CD4-positive, alpha-beta T cell (primary cell): ENCODE measurements at regions not wholly inside any gene's neighbourhood (a gene's known extent, or its start where the extent isn't known, plus 50 kb on each side); places are given as distances from the start of the nearest gene placed in this dataset.

Experiments used
- ATAC-seq: fragments of 200-7000 bp; cut with Tn5 transposase; one replicate; pipeline ENCODE4 v1.10.0; 2022; ENCODE audit warnings: mild to moderate bottlenecking; ENCODE audit not compliant: poor library complexity
- CTCF ChIA-PET: fragments of 350-600 bp; sonication (Branson Sonifier 250); formaldehyde crosslinking; loops from one replicate; lab custom pipeline; 2021; ENCODE audit warnings: antibody characterized with exemption, inconsistent platforms; lab: Charles Lee
- POLR2A ChIA-PET: fragments of 350-600 bp; sonication (Branson Sonifier 250); formaldehyde crosslinking; loops from one replicate; lab custom pipeline; 2021; ENCODE audit warnings: antibody characterized with exemption, inconsistent platforms; lab: Charles Lee
- DNase-seq, 14 experiments: peaks; one replicate each; pipeline ENCODE4 v3.0.0-alpha.2; 2013 to 2020; ENCODE audit warnings: mixed read lengths in 2 of 14
- H3K27ac ChIP-seq, 2 donors: one replicate each; pipeline versions ENCODE4 v1.5.1 to v1.7.0; 2013; ENCODE audit warnings: low read length in 2 of 2, low read depth in 1 of 2, mild to moderate bottlenecking in 1 of 2
- H3K27me3 ChIP-seq, 2 experiments: 1 replicate in 1 of 2; 2 replicates in 1 of 2; pipeline versions ENCODE4 v1.6.1 to v1.7.0; 2013; ENCODE audit warnings: low read length in 2 of 2, control low read depth in 1 of 2, mild to moderate bottlenecking in 1 of 2, moderate library complexity in 1 of 2; ENCODE audit not compliant: insufficient read depth in 2 of 2, control insufficient read depth in 1 of 2
- H3K36me3 ChIP-seq: one replicate; pipeline ENCODE4 v1.6.1; 2013; ENCODE audit warnings: low read length, control low read depth; ENCODE audit not compliant: insufficient read depth
- H3K4me1 ChIP-seq: one replicate; pipeline ENCODE4 v1.6.1; 2013; ENCODE audit warnings: low read length, control low read depth; ENCODE audit not compliant: insufficient read depth
- H3K4me3 ChIP-seq: one replicate; pipeline ENCODE4 v1.5.1; 2013; ENCODE audit warnings: mild to moderate bottlenecking, low read length, moderate library complexity
- H3K9me3 ChIP-seq, 2 experiments: 1 replicate in 1 of 2; 2 replicates in 1 of 2; pipeline versions ENCODE4 v1.6.1 to v1.7.0; 2013; ENCODE audit warnings: low read length in 2 of 2, mild to moderate bottlenecking in 2 of 2, control low read depth in 1 of 2, moderate library complexity in 1 of 2; ENCODE audit not compliant: control insufficient read depth in 1 of 2, insufficient read depth in 1 of 2
- H3K27ac Mint-ChIP-seq: one replicate; pipeline ENCODE4 v1.8.0; 2020; ENCODE audit warnings: mixed read lengths
- H3K27me3 Mint-ChIP-seq: one replicate; pipeline ENCODE4 v1.8.0; 2021; ENCODE audit warnings: mixed read lengths
- H3K36me3 Mint-ChIP-seq: one replicate; pipeline ENCODE4 v1.8.0; 2021; ENCODE audit warnings: low read depth, mixed read lengths
- H3K4me1 Mint-ChIP-seq: one replicate; pipeline ENCODE4 v1.8.0; 2021; ENCODE audit warnings: low read depth, mixed read lengths
- H3K4me3 Mint-ChIP-seq: one replicate; pipeline ENCODE4 v1.8.0; 2020; ENCODE audit warnings: mild to moderate bottlenecking, mixed read lengths
- H3K9me3 Mint-ChIP-seq: one replicate; pipeline ENCODE4 v1.8.0; 2020; ENCODE audit warnings: mixed read lengths
- CTCF ChIP-seq: fragments of 200-600 bp; IDR thresholded peaks from one replicate; pipeline ENCODE4 v1.8.0; 2022; ENCODE audit warnings: antibody characterized with exemption, mild to moderate bottlenecking
- intact Hi-C, 2 experiments: fragments of 100-400 bp; cut with DNase I in 1 of 2; cut with micrococcal nuclease in 1 of 2; formaldehyde crosslinking; loops; one replicate each; pipeline versions ENCODE4 v1.15.1 to v1.9.0; 2023 to 2025; cut with DNase I, micrococcal nuclease

- Mint-ChIP-seq H3K4me1 (no peaks in the 10 kb centered on the region), H3K36me3 (no peaks in the 10 kb centered on the region), H3K4me3 (no peak overlapping the region), H3K27me3 (no peaks in the 10 kb centered on the region), H3K27ac (no peak overlapping the region), H3K9me3 (no peaks in the 10 kb centered on the region)
- H3K36me3 ChIP-seq, result no peaks in the 10 kb centered on the region
- POLR2A ChIA-PET, result no interaction called here
- no peaks in the 10 kb centered on the region for H3K27me3 ChIP-seq
- CTCF ChIA-PET, result no interaction called here
- no peak for DNase-seq
- intact Hi-C loops, result no loop called here
- no peak for TF ChIP-seq CTCF
- H3K4me3 ChIP-seq, result no peak overlapping the region
- ATAC-seq, result no peak
- H3K9me3 ChIP-seq, result peaks cover 0 to 4% of the 10 kb centered on the region in 2 experiments
- no peaks in the 10 kb centered on the region for H3K4me1 ChIP-seq
- no peak overlapping the region for H3K27ac ChIP-seq
These were observed 95.5 kb upstream of the UBE3A start for GRCh38 chr15:25534293-25534692.

DNA sequence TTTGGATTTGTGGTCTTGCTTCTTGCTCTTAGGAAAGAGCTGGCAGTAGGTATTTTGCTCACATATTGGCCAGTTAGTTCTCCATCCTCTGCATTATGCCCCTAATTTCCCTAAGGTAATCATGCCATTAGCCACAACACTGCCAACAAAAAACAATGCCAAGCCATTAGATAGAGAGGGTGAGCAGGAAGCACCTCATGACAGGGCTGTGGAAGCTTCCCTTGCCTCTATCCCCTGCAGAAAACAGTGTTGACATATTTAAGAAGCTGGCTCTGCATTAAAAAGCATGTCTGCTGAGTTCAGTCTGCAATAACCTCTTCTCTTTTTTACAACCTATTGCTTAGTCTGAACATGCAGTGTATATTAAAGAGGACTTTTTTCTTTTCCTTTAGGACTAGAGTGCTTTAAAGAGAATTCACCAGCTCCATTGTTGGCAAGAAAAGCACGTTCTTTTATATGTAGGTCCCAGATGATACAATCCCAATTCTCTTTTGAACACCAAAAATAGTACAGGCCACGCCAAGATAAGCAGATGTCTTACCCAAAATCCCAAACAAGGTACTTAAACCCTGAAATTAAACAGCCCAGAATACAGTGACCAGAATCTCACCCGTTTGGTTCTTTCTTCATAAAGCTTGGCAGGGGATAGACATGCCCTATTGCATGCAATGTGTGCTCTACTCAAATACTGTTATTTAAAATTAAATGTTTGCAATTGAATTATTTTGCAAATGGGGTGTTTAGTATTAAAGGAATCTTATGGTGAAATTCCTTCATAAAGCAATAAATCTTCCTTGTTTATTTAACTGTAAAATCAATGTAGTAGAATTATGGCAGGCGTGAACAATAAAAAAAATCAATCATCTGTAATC, 93.7 kb upstream of the UBE3A start:
- Histone ChIP-seq H3K4me3 (no peak overlapping the region), H3K27me3 (no peaks in the 10 kb centered on the region), H3K36me3 (no peaks in the 10 kb centered on the region), H3K9me3 (peaks cover 4 to 9% of the 10 kb centered on the region in 2 experiments), H3K27ac (no peak overlapping the region), H3K4me1 (no peaks in the 10 kb centered on the region)
- Mint-ChIP-seq H3K4me3 (no peak overlapping the region), H3K36me3 (no peaks in the 10 kb centered on the region), H3K27ac (no peak overlapping the region), H3K27me3 (no peaks in the 10 kb centered on the region), H3K4me1 (no peaks in the 10 kb centered on the region), H3K9me3 (peaks cover 3% of the 10 kb centered on the region)
- ATAC-seq (no peak), DNase-seq (no peak)
- ChIA-PET POLR2A (no interaction called here), CTCF (no interaction called here)
- intact Hi-C loops, result no loop called here
- no peak for TF ChIP-seq CTCF

DNA sequence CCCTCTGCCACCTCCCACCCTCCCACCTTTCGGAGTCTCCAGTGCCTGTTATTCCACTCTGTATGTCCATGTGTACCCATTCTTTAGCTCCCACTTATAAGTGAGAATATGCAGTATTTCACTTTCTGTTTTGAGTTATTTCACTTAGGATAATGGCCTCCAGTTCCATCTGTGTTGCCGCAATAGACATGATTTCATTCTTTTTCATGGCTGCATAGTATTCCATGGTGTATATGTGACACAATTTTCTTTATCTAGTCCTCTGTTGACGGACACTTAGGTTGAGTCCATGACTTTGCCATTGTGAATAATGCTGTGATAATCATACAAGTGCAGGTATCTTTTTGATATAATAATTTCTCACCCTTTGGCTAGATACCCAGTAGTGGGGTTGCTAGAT, 91.0 kb upstream of the UBE3A start:
- Histone ChIP-seq H3K4me1 (no peaks in the 10 kb centered on the region), H3K27me3 (no peaks in the 10 kb centered on the region), H3K36me3 (no peaks in the 10 kb centered on the region), H3K4me3 (no peak overlapping the region), H3K9me3 (peaks cover 6 to 10% of the 10 kb centered on the region in 2 experiments), H3K27ac (no peak overlapping the region)
- Mint-ChIP-seq H3K27ac (no peak overlapping the region), H3K9me3 (peaks cover 3% of the 10 kb centered on the region), H3K36me3 (no peaks in the 10 kb centered on the region), H3K27me3 (no peaks in the 10 kb centered on the region), H3K4me3 (no peak overlapping the region), H3K4me1 (no peaks in the 10 kb centered on the region)
- intact Hi-C loops, result no loop called here
- DNase-seq, result no peak
- TF ChIP-seq CTCF, result no peak
- ChIA-PET POLR2A (no interaction called here), CTCF (no interaction called here)
- no peak for ATAC-seq
